Neural cell (in vitro differentiated cells): ENCODE measurements at regions not wholly inside any gene's neighbourhood (a gene's known extent, or its start where the extent isn't known, plus 50 kb on each side); places are given as distances from the start of the nearest gene placed in this dataset.

Experiments
- H2AFZ ChIP-seq: fragments of 200-600, 300-800 bp; sonication (generic), shearing (Covaris generic); 2 replicates; pipeline ENCODE4 v1.6.0; 2014; ENCODE audit warnings: low read depth, mild to moderate bottlenecking, antibody characterized with exemption, low read length, moderate library complexity
- H3F3A ChIP-seq: fragments of 200-600 bp; shearing (Covaris generic); 2 replicates; pipeline ENCODE4 v1.6.1; 2016; ENCODE audit warnings: mild to moderate bottlenecking, moderate library complexity, mixed read lengths, antibody characterized with exemption, low read length; ENCODE audit not compliant: insufficient read depth, poor library complexity, severe bottlenecking
- H3K27ac ChIP-seq: fragments of 200-600, 300-800 bp; sonication (generic), shearing (Covaris generic); 2 replicates; pipeline ENCODE4 v1.5.1; 2014; ENCODE audit warnings: mild to moderate bottlenecking, low read length, moderate library complexity
- H3K27me3 ChIP-seq: fragments of 300-800, 200-600 bp; sonication (generic), shearing (Covaris generic); 2 replicates; pipeline ENCODE4 v1.6.0; 2014; ENCODE audit warnings: mild to moderate bottlenecking, low read depth, low read length, moderate library complexity; ENCODE audit not compliant: insufficient read depth
- H3K36me3 ChIP-seq: fragments of 300-800, 200-600 bp; sonication (generic), shearing (Covaris generic); 2 replicates; pipeline ENCODE4 v1.5.1; 2014; ENCODE audit warnings: mild to moderate bottlenecking, antibody characterized with exemption, low read length, moderate library complexity; ENCODE audit not compliant: insufficient read depth
- H3K4me2 ChIP-seq: fragments of 300-800, 200-600 bp; sonication (generic), shearing (Covaris generic); 2 replicates; pipeline ENCODE4 v1.6.0; 2014; ENCODE audit warnings: mild to moderate bottlenecking, low read length
- H3K4me3 ChIP-seq: fragments of 300-800, 200-600 bp; sonication (generic), shearing (Covaris generic); 2 replicates; pipeline ENCODE4 v1.5.1; 2014; ENCODE audit warnings: mild to moderate bottlenecking, low read length, moderate library complexity
- H3K79me2 ChIP-seq: fragments of 200-600 bp; shearing (Covaris generic); replicated peaks from 2 replicates; pipeline ENCODE4 v1.6.0; 2014; ENCODE audit warnings: mild to moderate bottlenecking, low read length, moderate library complexity; ENCODE audit not compliant: insufficient read depth
- H3K9ac ChIP-seq: fragments of 300-800, 200-600 bp; sonication (generic), shearing (Covaris generic); 2 replicates; pipeline ENCODE4 v1.6.1; 2016; ENCODE audit warnings: mild to moderate bottlenecking, low read length, mixed read lengths
- H3K9me2 ChIP-seq: fragments of 200-600 bp; shearing (Covaris generic); 2 replicates; pipeline ENCODE4 v1.6.1; 2016; ENCODE audit warnings: mild to moderate bottlenecking, low read length, mixed read lengths; ENCODE audit not compliant: insufficient read depth
- H3K9me3 ChIP-seq: fragments of 200-600, 300-800 bp; sonication (generic), shearing (Covaris generic); 2 replicates; pipeline ENCODE4 v1.6.1; 2016; ENCODE audit warnings: mild to moderate bottlenecking, mixed run types, low read length, moderate library complexity, mixed read lengths
- H4K20me1 ChIP-seq: fragments of 200-600 bp; shearing (Covaris generic); 2 replicates; pipeline ENCODE4 v1.6.1; 2016; ENCODE audit warnings: mild to moderate bottlenecking, mixed run types; ENCODE audit not compliant: insufficient read depth
- CTCF ChIP-seq: fragments of 450-650 bp; IDR thresholded peaks from 2 replicates; pipeline ENCODE4 v1.5.1; 2014; ENCODE audit warnings: antibody characterized with exemption, mild to moderate bottlenecking, moderate library complexity; ENCODE audit not compliant: poor library complexity, severe bottlenecking
- EP300 ChIP-seq: fragments of 450-650 bp; conservative IDR thresholded peaks from 2 replicates; pipeline ENCODE4 v1.6.1; 2014; ENCODE audit warnings: antibody characterized with exemption, mild to moderate bottlenecking, moderate library complexity; ENCODE audit not compliant: poor library complexity, severe bottlenecking
- EZH2 ChIP-seq: fragments of 200-600, 300-800 bp; shearing (Covaris generic), sonication (generic); IDR thresholded peaks from 2 replicates; pipeline ENCODE4 v1.6.1; 2014; ENCODE audit warnings: antibody characterized with exemption, low read length, borderline replicate concordance, mild to moderate bottlenecking; ENCODE audit not compliant: insufficient read depth, poor library complexity, severe bottlenecking
- MXI1 ChIP-seq: fragments of 450-650 bp; conservative IDR thresholded peaks from 2 replicates; pipeline ENCODE4 v1.6.1; 2014; ENCODE audit warnings: antibody characterized with exemption, mild to moderate bottlenecking; ENCODE audit not compliant: poor library complexity, severe bottlenecking
- POLR2AphosphoS5 ChIP-seq: IDR thresholded peaks from 2 replicates; pipeline ENCODE4 v1.6.1; 2012
- RAD21 ChIP-seq: fragments of 450-650 bp; conservative IDR thresholded peaks from 2 replicates; pipeline ENCODE4 v1.6.1; 2014; ENCODE audit warnings: antibody characterized with exemption, mild to moderate bottlenecking, moderate library complexity
- REST ChIP-seq: IDR thresholded peaks from 2 replicates; pipeline ENCODE4 v1.6.1; 2012; ENCODE audit warnings: borderline replicate concordance
- SMC3 ChIP-seq: fragments of 450-650 bp; conservative IDR thresholded peaks from 2 replicates; pipeline ENCODE4 v1.6.1; 2014; ENCODE audit warnings: antibody characterized with exemption, mild to moderate bottlenecking, moderate library complexity; ENCODE audit not compliant: poor library complexity
- TAF1 ChIP-seq: IDR thresholded peaks from 2 replicates; pipeline ENCODE4 v1.6.1; 2012; ENCODE audit warnings: low read depth

- TF ChIP-seq EZH2 = no peak
- TF ChIP-seq SMC3 = no peak
- TF ChIP-seq EP300 = no peak
- no peak for TF ChIP-seq REST
- no peak for TF ChIP-seq POLR2AphosphoS5
- no peak for TF ChIP-seq RAD21
- TF ChIP-seq TAF1 = no peak
- TF ChIP-seq CTCF = no peak
- no peak for TF ChIP-seq MXI1
- no peaks in the 10 kb centered on the region for H4K20me1 ChIP-seq
- H3K36me3 ChIP-seq = no peaks in the 10 kb centered on the region
- no peak overlapping the region for H2AFZ ChIP-seq
- H3K4me2 ChIP-seq = no peak overlapping the region
- H3K27me3 ChIP-seq = peaks cover 28% of the 10 kb centered on the region
- H3F3A ChIP-seq = no peaks in the 10 kb centered on the region
- no peaks in the 10 kb centered on the region for H3K79me2 ChIP-seq
- no peaks in the 10 kb centered on the region for H3K9me2 ChIP-seq
- no peak overlapping the region for H3K27ac ChIP-seq
- H3K9ac ChIP-seq = no peak overlapping the region
- no peak overlapping the region for H3K4me3 ChIP-seq
- H3K9me3 ChIP-seq = no peaks in the 10 kb centered on the region
Observed at GRCh38 chr9:95766906-95767305, 108.6 kb upstream of the ERCC6L2 start.

GRCh38 chr9:95764533-95765319, 110.8 kb upstream of the ERCC6L2 start:
- H3K9me2 ChIP-seq = no peaks in the 10 kb centered on the region

More at GRCh38 chr9:95764533-95765319, 110.8 kb upstream of the ERCC6L2 start:
- Histone ChIP-seq H3K27ac (no peak overlapping the region), H3F3A (no peaks in the 10 kb centered on the region), H3K9ac (no peak overlapping the region), H3K79me2 (no peaks in the 10 kb centered on the region), H3K4me2 (no peak overlapping the region), H3K36me3 (no peaks in the 10 kb centered on the region), H3K9me3 (no peaks in the 10 kb centered on the region), H4K20me1 (no peaks in the 10 kb centered on the region), H3K27me3 (peaks cover 6% of the 10 kb centered on the region), H2AFZ (no peak overlapping the region), H3K4me3 (no peak overlapping the region)
- TF ChIP-seq SMC3 (no peak), CTCF (no peak), EP300 (no peak), EZH2 (no peak)
